IMR-90 (cell line): ENCODE measurements at regions not wholly inside any gene's neighbourhood (a gene's known extent, or its start where the extent isn't known, plus 50 kb on each side); places are given as distances from the start of the nearest gene placed in this dataset.
A peak's percentile ranks its signal among the peaks of the same experiment; 100 is the strongest.

Source experiments
- POLR2A ChIP-seq: IDR thresholded peaks from 2 replicates; pipeline ENCODE4 v1.6.1; 2012; ENCODE audit warnings: mild to moderate bottlenecking, low read depth, low read length
- RAD21 ChIP-seq: IDR thresholded peaks from 2 replicates; pipeline ENCODE4 v1.6.1; 2012; ENCODE audit warnings: low read length, improper control_type of control experiment
- TF ChIP-seq, protein P1 (sequence below): conservative IDR thresholded peaks from 2 replicates; pipeline ENCODE4 v1.5.1; 2012; ENCODE audit warnings: mild to moderate bottlenecking, low read depth, low read length, improper control_type of control experiment

- TF ChIP-seq RAD21: no peak
- TF ChIP-seq, protein P1, sequence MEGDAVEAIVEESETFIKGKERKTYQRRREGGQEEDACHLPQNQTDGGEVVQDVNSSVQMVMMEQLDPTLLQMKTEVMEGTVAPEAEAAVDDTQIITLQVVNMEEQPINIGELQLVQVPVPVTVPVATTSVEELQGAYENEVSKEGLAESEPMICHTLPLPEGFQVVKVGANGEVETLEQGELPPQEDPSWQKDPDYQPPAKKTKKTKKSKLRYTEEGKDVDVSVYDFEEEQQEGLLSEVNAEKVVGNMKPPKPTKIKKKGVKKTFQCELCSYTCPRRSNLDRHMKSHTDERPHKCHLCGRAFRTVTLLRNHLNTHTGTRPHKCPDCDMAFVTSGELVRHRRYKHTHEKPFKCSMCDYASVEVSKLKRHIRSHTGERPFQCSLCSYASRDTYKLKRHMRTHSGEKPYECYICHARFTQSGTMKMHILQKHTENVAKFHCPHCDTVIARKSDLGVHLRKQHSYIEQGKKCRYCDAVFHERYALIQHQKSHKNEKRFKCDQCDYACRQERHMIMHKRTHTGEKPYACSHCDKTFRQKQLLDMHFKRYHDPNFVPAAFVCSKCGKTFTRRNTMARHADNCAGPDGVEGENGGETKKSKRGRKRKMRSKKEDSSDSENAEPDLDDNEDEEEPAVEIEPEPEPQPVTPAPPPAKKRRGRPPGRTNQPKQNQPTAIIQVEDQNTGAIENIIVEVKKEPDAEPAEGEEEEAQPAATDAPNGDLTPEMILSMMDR: no peak
- TF ChIP-seq POLR2A: peak; percentile 38; the same call in 1 of the 2 replicates
Observed at GRCh38 chr13:107866941-107867623, 348.3 kb downstream of the LIG4 start.
